ENCODE measurements at regions not wholly inside any gene's neighbourhood (a gene's known extent, or its start where the extent isn't known, plus 50 kb on each side); places are given as distances from the start of the nearest gene placed in this dataset.

DNA sequence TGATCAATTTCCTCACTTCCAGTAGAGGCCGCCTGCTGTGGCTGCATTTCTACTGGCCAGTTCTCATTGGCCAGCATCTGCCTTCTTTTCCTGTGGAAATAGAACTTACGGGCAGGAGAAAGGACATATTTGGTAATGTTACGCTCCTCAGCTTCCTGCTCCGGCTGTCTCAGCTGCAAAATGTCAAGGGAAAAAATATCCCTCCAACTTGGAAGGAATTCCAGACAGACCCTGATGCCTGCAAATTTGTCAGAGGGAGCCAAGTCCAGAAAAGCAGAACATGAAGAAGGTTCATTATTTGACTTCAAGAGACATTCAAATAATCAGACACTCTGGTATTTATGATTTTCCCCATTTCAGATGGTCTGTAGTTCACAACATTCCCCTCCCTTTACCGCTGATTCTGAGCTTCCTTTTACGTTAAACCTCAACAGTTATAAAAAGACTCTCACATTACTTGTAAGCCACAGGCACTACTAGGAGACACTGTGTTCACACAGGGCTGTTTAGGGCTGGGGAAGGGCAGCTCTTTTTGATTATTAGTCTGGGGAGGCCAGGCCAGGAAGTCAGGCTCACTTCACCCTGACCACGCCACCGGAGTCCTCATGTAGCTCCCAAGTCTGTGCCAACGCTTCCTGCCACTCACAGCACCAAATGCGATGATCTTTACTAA, 179.6 kb upstream of the CCN2 start:
- TF ChIP-seq, protein P1, sequence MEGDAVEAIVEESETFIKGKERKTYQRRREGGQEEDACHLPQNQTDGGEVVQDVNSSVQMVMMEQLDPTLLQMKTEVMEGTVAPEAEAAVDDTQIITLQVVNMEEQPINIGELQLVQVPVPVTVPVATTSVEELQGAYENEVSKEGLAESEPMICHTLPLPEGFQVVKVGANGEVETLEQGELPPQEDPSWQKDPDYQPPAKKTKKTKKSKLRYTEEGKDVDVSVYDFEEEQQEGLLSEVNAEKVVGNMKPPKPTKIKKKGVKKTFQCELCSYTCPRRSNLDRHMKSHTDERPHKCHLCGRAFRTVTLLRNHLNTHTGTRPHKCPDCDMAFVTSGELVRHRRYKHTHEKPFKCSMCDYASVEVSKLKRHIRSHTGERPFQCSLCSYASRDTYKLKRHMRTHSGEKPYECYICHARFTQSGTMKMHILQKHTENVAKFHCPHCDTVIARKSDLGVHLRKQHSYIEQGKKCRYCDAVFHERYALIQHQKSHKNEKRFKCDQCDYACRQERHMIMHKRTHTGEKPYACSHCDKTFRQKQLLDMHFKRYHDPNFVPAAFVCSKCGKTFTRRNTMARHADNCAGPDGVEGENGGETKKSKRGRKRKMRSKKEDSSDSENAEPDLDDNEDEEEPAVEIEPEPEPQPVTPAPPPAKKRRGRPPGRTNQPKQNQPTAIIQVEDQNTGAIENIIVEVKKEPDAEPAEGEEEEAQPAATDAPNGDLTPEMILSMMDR (IDR thresholded peaks at IDR 0.05), result no peak
- no peak for TF ChIP-seq POLR2A (IDR thresholded peaks at IDR 0.05; ENCODE audit: low read depth)

All from esophagus muscularis mucosa (tissue), 3 donors.